ENCODE measurements at regions not wholly inside any gene's neighbourhood (a gene's known extent, or its start where the extent isn't known, plus 50 kb on each side); places are given as distances from the start of the nearest gene placed in this dataset.

DNA sequence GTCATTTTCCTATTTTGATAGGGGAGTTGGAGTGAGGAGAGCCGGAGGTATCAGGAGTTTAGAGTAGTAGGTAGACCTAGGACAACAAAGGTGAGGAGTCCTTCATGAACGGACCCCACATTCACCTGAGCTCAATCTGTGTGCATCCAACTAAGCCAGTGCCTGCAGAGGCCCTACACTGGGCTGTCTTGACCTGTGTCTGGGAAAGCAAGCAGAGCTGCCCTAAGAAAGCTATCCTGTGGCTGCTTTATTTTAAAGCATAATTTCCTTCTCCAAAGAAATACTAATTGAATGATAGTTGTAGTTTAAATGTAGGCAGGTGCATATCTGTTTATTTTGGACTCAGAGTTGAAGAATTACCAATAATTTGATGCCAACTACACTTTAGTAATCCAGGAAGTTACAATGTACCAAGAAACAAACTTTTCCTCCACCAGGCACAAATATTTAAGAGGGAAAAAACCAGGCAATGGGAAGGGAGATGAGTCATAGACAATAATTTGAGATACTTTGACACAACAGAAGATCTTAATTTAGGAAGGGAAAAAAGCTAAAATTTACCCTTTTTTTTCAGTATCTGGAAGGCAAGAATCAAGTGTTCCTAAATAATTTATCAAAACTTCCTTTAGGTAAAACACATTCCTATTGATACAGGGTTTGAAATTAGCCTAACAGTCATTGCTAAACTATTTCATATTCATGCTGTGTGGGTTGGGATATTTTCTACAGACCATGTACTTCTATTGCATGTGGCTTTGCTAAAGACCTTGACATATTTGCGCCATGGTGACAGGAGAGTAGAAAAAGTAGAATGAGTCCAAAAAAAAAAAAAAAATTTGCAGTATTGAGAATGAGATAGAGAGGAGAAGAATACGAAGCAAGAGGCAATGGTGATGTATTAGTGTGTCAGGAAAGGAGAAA is 376.6 kb upstream of the TUSC1 start:
- H3K9me3 Mint-ChIP-seq, result peaks cover 10 to 15% of the 10 kb centered on the region in 2 donors
- no peaks in the 10 kb centered on the region for H3K4me1 Mint-ChIP-seq (ENCODE audit: low read depth in 2 of 2)

DNA sequence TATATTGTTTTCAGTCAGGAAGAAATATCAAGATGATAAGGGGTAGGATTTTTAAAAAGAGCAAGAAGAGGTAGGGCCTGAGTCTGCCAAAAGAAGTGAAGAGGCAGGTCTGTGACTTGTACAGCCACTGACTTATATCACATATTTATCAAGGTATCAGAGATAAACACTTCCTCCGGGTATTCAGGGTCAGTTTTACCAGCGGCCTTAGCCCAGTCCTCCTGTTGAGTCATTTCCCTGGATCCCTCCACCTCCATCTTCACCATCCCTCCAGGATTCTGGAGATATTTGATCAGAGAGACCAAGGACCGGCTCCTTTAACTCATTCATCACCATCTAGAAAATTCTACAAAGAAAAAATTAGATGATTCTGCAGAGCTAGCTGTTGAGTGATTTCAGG is 375.7 kb upstream of the TUSC1 start:
- Mint-ChIP-seq H3K9me3 (peaks cover 11 to 15% of the 10 kb centered on the region in 2 donors), H3K27ac (no peak overlapping the region), H3K36me3 (ENCODE audit: insufficient read depth) (no peaks in the 10 kb centered on the region), H3K4me3 (no peak overlapping the region), H3K27me3 (no peaks in the 10 kb centered on the region), H3K4me1 (ENCODE audit: low read depth in 2 of 2) (no peaks in the 10 kb centered on the region)
- DNase-seq (no peak), ATAC-seq (replicated peaks) (no peak)

More for the DNA sequence above, 376.6 kb upstream of the TUSC1 start:
- Mint-ChIP-seq H3K27me3 (no peaks in the 10 kb centered on the region), H3K4me3 (no peak overlapping the region), H3K36me3 (ENCODE audit: insufficient read depth) (no peaks in the 10 kb centered on the region), H3K27ac (no peak overlapping the region)
- DNase-seq (no peak), ATAC-seq (replicated peaks) (no peak)

- H3K36me3 Mint-ChIP-seq (ENCODE audit: insufficient read depth), result no peaks in the 10 kb centered on the region
- H3K4me3 Mint-ChIP-seq, result no peak overlapping the region
- H3K27ac Mint-ChIP-seq, result no peak overlapping the region
- DNase-seq (no peak), ATAC-seq (replicated peaks) (no peak)
- no peaks in the 10 kb centered on the region for H3K4me1 Mint-ChIP-seq (ENCODE audit: low read depth in 2 of 2)
- H3K9me3 Mint-ChIP-seq, result peaks cover 14 to 31% of the 10 kb centered on the region in 2 donors
- no peaks in the 10 kb centered on the region for H3K27me3 Mint-ChIP-seq
These were observed 365.2 kb upstream of the TUSC1 start for GRCh38 chr9:26043431-26043830.

- ATAC-seq (replicated peaks), result no peak
- Mint-ChIP-seq H3K9me3 (peaks cover 0 to 18% of the 10 kb centered on the region in 2 donors), H3K36me3 (ENCODE audit: insufficient read depth) (no peaks in the 10 kb centered on the region), H3K27ac (no peak overlapping the region), H3K4me1 (ENCODE audit: low read depth in 2 of 2) (no peaks in the 10 kb centered on the region), H3K27me3 (no peaks in the 10 kb centered on the region), H3K4me3 (no peak overlapping the region)
- DNase-seq, result no peak
These were observed 356.5 kb upstream of the TUSC1 start for GRCh38 chr9:26034786-26035185.

GRCh38 chr9:26033336-26033735 is 355.1 kb upstream of the TUSC1 start:
- DNase-seq, result no peak

GRCh38 chr9:26026423-26027100 is 348.3 kb upstream of the TUSC1 start:
- H3K27ac Mint-ChIP-seq, result no peak overlapping the region
- no peaks in the 10 kb centered on the region for H3K36me3 Mint-ChIP-seq (ENCODE audit: insufficient read depth)
- ATAC-seq (replicated peaks), result no peak
- peaks cover 10 to 20% of the 10 kb centered on the region in 2 donors for H3K9me3 Mint-ChIP-seq
- H3K4me3 Mint-ChIP-seq, result no peak overlapping the region
- no peak for DNase-seq
- H3K27me3 Mint-ChIP-seq, result no peaks in the 10 kb centered on the region
- H3K4me1 Mint-ChIP-seq (ENCODE audit: low read depth in 2 of 2), result no peaks in the 10 kb centered on the region

More at GRCh38 chr9:26033336-26033735, 355.1 kb upstream of the TUSC1 start:
- H3K9me3 Mint-ChIP-seq, result peaks cover 0 to 14% of the 10 kb centered on the region in 2 donors
- ATAC-seq (replicated peaks), result no peak
- H3K4me1 Mint-ChIP-seq (ENCODE audit: low read depth in 2 of 2), result no peaks in the 10 kb centered on the region
- H3K4me3 Mint-ChIP-seq, result no peak overlapping the region
- no peaks in the 10 kb centered on the region for H3K36me3 Mint-ChIP-seq (ENCODE audit: insufficient read depth)
- no peak overlapping the region for H3K27ac Mint-ChIP-seq
- no peaks in the 10 kb centered on the region for H3K27me3 Mint-ChIP-seq

GRCh38 chr9:26013199-26013598 is 335.0 kb upstream of the TUSC1 start:
- H3K27ac Mint-ChIP-seq, result peak overlapping the region in 1 of 2 donors; percentile 60
- H3K4me1 Mint-ChIP-seq (ENCODE audit: low read depth in 2 of 2), result no peaks in the 10 kb centered on the region
- ATAC-seq (replicated peaks) (no peak), DNase-seq (no peak)
- H3K4me3 Mint-ChIP-seq, result no peak overlapping the region
- no peaks in the 10 kb centered on the region for H3K27me3 Mint-ChIP-seq
- peaks cover 4% of the 10 kb centered on the region for H3K36me3 Mint-ChIP-seq (ENCODE audit: insufficient read depth)
- peaks cover 9 to 18% of the 10 kb centered on the region in 2 donors for H3K9me3 Mint-ChIP-seq

GRCh38 chr9:26012797-26013196 is 334.6 kb upstream of the TUSC1 start:
- H3K9me3 Mint-ChIP-seq, result peaks cover 6 to 14% of the 10 kb centered on the region in 2 donors
- no peak for DNase-seq
- peaks cover 4% of the 10 kb centered on the region for H3K36me3 Mint-ChIP-seq (ENCODE audit: insufficient read depth)
- no peak for ATAC-seq (replicated peaks)
- no peaks in the 10 kb centered on the region for H3K4me1 Mint-ChIP-seq (ENCODE audit: low read depth in 2 of 2)
- H3K4me3 Mint-ChIP-seq, result no peak overlapping the region
- peak overlapping the region in 1 of 2 donors; percentile 60 for H3K27ac Mint-ChIP-seq
- H3K27me3 Mint-ChIP-seq, result no peaks in the 10 kb centered on the region

- ATAC-seq (replicated peaks), result no peak
- H3K27ac Mint-ChIP-seq, result no peak overlapping the region
- DNase-seq, result no peak
- H3K36me3 Mint-ChIP-seq (ENCODE audit: insufficient read depth), result no peaks in the 10 kb centered on the region
- no peaks in the 10 kb centered on the region for H3K4me1 Mint-ChIP-seq (ENCODE audit: low read depth in 2 of 2)
- H3K27me3 Mint-ChIP-seq, result no peaks in the 10 kb centered on the region
- peaks cover 19 to 24% of the 10 kb centered on the region in 2 donors for H3K9me3 Mint-ChIP-seq
- H3K4me3 Mint-ChIP-seq, result no peak overlapping the region
These were observed 316.4 kb upstream of the TUSC1 start for GRCh38 chr9:25994605-25995004.

- peaks cover 21 to 30% of the 10 kb centered on the region in 2 donors for H3K9me3 Mint-ChIP-seq
- DNase-seq (no peak), ATAC-seq (replicated peaks) (no peak)
- peaks cover 3% of the 10 kb centered on the region for H3K36me3 Mint-ChIP-seq (ENCODE audit: insufficient read depth)
- no peak overlapping the region for H3K4me3 Mint-ChIP-seq
- H3K27ac Mint-ChIP-seq, result no peak overlapping the region
- H3K4me1 Mint-ChIP-seq (ENCODE audit: low read depth in 2 of 2), result no peaks in the 10 kb centered on the region
- no peaks in the 10 kb centered on the region for H3K27me3 Mint-ChIP-seq
These were observed 312.1 kb upstream of the TUSC1 start for GRCh38 chr9:25990376-25990775.

DNA sequence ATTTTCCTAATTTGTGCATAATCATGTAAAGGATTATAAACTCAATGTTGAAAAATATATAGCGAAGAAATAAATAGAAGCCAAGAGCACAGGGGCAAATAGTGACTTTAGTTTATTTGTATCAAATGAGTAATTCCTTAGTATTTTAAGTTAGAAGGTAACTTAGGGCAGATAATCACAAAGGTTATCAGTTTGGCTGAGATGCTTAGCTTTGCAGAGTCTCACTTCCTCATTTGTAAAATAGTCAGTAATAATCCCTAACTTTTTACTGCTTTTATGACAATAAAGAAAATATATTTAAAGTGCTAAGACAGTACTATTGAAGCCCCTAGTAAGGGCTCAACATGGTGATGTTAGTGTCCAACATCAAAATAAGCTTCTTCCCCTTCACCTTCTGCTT is 297.4 kb upstream of the TUSC1 start:
- no peak for DNase-seq
- H3K27ac Mint-ChIP-seq, result no peak overlapping the region
- no peak overlapping the region for H3K4me3 Mint-ChIP-seq
- ATAC-seq (replicated peaks), result no peak
- H3K27me3 Mint-ChIP-seq, result no peaks in the 10 kb centered on the region
- peaks cover 8 to 10% of the 10 kb centered on the region in 2 donors for H3K9me3 Mint-ChIP-seq
- no peaks in the 10 kb centered on the region for H3K36me3 Mint-ChIP-seq (ENCODE audit: insufficient read depth)
- H3K4me1 Mint-ChIP-seq (ENCODE audit: low read depth in 2 of 2), result no peaks in the 10 kb centered on the region

DNA sequence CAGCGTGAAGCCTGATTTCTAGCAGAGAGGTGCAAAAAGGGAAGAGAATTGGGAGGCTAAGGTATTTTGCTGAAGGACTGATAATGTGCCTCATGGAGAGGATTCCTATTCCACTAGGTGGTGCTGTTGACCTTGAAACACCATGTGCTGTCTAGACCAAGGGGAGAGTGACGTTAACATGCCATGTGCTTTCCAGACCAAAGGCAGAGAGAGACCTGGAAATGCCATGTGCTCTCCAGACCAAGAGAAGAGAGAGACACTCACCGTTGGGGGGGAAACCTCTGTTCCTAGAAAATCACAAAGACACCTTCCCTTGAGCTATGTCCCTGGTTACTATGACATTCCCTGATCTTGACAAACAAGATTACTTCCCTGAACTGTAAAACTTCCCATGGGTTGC is 286.0 kb upstream of the TUSC1 start:
- DNase-seq (no peak), ATAC-seq (replicated peaks) (no peak)
- Mint-ChIP-seq H3K27me3 (no peaks in the 10 kb centered on the region), H3K36me3 (ENCODE audit: insufficient read depth) (no peaks in the 10 kb centered on the region), H3K27ac (no peak overlapping the region), H3K4me3 (no peak overlapping the region), H3K9me3 (peaks cover 13 to 15% of the 10 kb centered on the region in 2 donors), H3K4me1 (ENCODE audit: low read depth in 2 of 2) (no peaks in the 10 kb centered on the region)

GRCh38 chr9:25960178-25960577 is 281.9 kb upstream of the TUSC1 start:
- no peaks in the 10 kb centered on the region for H3K27me3 Mint-ChIP-seq
- peaks cover 13 to 32% of the 10 kb centered on the region in 2 donors for H3K9me3 Mint-ChIP-seq
- no peak overlapping the region for H3K4me3 Mint-ChIP-seq
- no peaks in the 10 kb centered on the region for H3K4me1 Mint-ChIP-seq (ENCODE audit: low read depth in 2 of 2)
- DNase-seq (no peak), ATAC-seq (replicated peaks) (no peak)
- peaks cover 3% of the 10 kb centered on the region for H3K36me3 Mint-ChIP-seq (ENCODE audit: insufficient read depth)
- no peak overlapping the region for H3K27ac Mint-ChIP-seq

DNA sequence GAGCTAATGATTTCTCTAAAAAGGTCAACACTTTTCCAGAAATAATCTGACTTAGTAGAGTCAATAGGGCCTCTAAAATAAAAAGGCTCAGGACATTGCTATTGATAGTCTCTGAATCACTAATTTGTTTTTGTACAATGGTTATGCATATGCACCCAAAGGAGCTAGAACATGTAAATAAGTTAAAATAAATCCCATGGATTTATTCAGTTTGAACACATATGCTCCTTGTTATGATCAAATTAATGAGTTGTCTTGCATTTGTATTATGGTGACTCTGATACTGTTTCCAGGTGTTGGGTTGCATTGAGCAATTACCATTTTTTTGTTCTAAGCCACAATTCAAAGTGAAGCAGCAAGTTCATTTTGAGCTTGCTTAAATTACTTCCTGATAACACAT is 276.0 kb upstream of the TUSC1 start:
- H3K4me3 Mint-ChIP-seq, result no peak overlapping the region
- no peaks in the 10 kb centered on the region for H3K4me1 Mint-ChIP-seq (ENCODE audit: low read depth in 2 of 2)
- no peaks in the 10 kb centered on the region for H3K27me3 Mint-ChIP-seq
- peaks cover 3% of the 10 kb centered on the region for H3K36me3 Mint-ChIP-seq (ENCODE audit: insufficient read depth)
- H3K9me3 Mint-ChIP-seq, result peaks cover 9 to 31% of the 10 kb centered on the region in 2 donors
- H3K27ac Mint-ChIP-seq, result no peak overlapping the region
- no peak for DNase-seq
- no peak for ATAC-seq (replicated peaks)

All from effector memory CD8-positive, alpha-beta T cell (primary cell).